Tibial nerve (tissue), 4 donors: ENCODE measurements at regions not wholly inside any gene's neighbourhood (a gene's known extent, or its start where the extent isn't known, plus 50 kb on each side); places are given as distances from the start of the nearest gene placed in this dataset.

Experiments
- DNase-seq, 2 donors: peaks; one replicate each; pipeline ENCODE4 v3.0.0-alpha.2; 2019; ENCODE audit warnings: low spot score in 2 of 2
- H3K27ac ChIP-seq, 4 donors: fragments of 200-600 bp; sonication (generic) in 3 of 4; one replicate each; pipeline ENCODE4 v1.5.1; 2017 to 2019; ENCODE audit warnings: mild to moderate bottlenecking in 1 of 4
- H3K27me3 ChIP-seq, 2 donors: fragments of 200-600 bp; sonication (generic) in 1 of 2; one replicate each; pipeline versions ENCODE4 v1.5.1 to v1.6.0; 2017 to 2019
- H3K36me3 ChIP-seq, 3 donors: fragments of 200-600 bp; sonication (generic); one replicate each; pipeline ENCODE4 v1.5.1; 2018 to 2019
- H3K4me1 ChIP-seq, 4 donors: fragments of 200-600 bp; sonication (generic) in 3 of 4; one replicate each; pipeline ENCODE4 v1.5.1; 2017 to 2019
- H3K4me3 ChIP-seq, 4 donors: fragments of 200-600 bp; sonication (generic) in 3 of 4; one replicate each; pipeline ENCODE4 v1.5.1; 2017 to 2019; ENCODE audit warnings: mild to moderate bottlenecking in 1 of 4, moderate library complexity in 1 of 4
- H3K9me3 ChIP-seq, 4 donors: fragments of 200-600 bp; sonication (generic) in 3 of 4; one replicate each; pipeline ENCODE4 v1.5.1; 2017 to 2019
- EP300 ChIP-seq, 2 donors: sonication (generic); formaldehyde crosslinking; IDR thresholded peaks; one replicate each; pipeline ENCODE4 v1.6.1; 2017; ENCODE audit warnings: antibody characterized with exemption in 2 of 2, mild to moderate bottlenecking in 1 of 2
- POLR2A ChIP-seq, 2 donors: fragments of 450-650 bp; IDR thresholded peaks; one replicate each; pipeline ENCODE4 v1.6.1; 2017; ENCODE audit warnings: antibody characterized with exemption in 2 of 2, mild to moderate bottlenecking in 2 of 2, moderate library complexity in 2 of 2
- WGBS, 2 donors: methylation state at CpG; one replicate each; pipeline ENCODE4 v1.1.5; 2018; 5-methylcytosine and 5-hydroxymethylcytosine counted together
- TF ChIP-seq, protein P1 (sequence below), 5 experiments: fragments of 200-600 bp in 3 of 5; fragments of 450-650 bp in 2 of 5; sonication (generic) in 3 of 5; IDR thresholded peaks; one replicate each; pipeline ENCODE4 v1.5.1; 2016 to 2019; ENCODE audit warnings: antibody characterized with exemption in 5 of 5, mild to moderate bottlenecking in 3 of 5, moderate library complexity in 2 of 5

DNA sequence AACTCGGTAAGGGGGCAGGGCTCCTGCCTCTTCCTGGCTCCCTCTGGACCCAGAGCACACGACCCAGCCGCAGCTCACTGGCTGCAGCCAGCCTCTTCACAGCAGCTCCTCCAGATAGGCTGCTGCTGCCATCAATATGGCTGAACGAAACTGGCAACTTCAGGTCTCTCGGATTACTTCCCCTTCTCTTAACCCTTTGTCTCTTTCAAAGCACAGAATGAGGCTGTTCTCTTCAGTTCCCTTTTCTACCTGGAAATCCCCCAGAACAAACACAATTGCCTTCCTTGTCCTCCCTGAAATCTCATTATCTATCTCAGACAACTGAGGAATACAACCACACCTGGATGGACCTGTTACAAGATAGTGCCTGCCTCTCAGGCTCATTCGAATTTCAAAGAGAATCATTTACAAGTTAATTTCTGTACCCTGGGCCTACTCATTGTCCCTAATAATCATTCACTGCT lies 193.4 kb upstream of the MBL2 start:
- Histone ChIP-seq H3K9me3 (no peaks in the 10 kb centered on the region), H3K4me1 (no peaks in the 10 kb centered on the region), H3K27me3 (no peaks in the 10 kb centered on the region), H3K36me3 (no peaks in the 10 kb centered on the region), H3K27ac (no peak overlapping the region), H3K4me3 (no peak overlapping the region)
- no peak for DNase-seq
- WGBS, 2 donors: 39 to 61% methylated on average over 5 to 6 of the region's 6 CpGs
- TF ChIP-seq, protein P1, sequence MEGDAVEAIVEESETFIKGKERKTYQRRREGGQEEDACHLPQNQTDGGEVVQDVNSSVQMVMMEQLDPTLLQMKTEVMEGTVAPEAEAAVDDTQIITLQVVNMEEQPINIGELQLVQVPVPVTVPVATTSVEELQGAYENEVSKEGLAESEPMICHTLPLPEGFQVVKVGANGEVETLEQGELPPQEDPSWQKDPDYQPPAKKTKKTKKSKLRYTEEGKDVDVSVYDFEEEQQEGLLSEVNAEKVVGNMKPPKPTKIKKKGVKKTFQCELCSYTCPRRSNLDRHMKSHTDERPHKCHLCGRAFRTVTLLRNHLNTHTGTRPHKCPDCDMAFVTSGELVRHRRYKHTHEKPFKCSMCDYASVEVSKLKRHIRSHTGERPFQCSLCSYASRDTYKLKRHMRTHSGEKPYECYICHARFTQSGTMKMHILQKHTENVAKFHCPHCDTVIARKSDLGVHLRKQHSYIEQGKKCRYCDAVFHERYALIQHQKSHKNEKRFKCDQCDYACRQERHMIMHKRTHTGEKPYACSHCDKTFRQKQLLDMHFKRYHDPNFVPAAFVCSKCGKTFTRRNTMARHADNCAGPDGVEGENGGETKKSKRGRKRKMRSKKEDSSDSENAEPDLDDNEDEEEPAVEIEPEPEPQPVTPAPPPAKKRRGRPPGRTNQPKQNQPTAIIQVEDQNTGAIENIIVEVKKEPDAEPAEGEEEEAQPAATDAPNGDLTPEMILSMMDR (IDR thresholded peaks at IDR 0.05): no peak

DNA sequence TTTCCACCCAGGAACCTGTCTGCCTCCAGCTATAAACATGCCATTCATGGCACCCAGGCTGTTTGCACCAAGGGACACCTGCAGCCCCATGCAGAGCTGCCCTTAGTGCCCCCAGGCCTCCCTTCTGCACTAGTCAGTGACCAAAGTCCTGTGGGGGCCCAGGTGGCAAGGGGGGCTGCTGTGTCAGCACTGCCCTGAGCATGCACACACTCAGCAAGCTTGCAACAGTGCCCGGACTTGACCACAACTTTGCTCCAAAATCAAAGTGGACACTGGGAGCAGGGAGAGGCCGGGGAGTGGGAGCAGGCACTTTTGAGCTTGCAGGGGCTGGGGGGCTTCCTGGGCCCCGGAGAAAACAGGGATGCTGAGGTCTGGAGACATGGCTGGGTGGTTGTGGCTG lies 192.9 kb upstream of the MBL2 start:
- TF ChIP-seq EP300 (IDR thresholded peaks at IDR 0.05): no peak
- TF ChIP-seq, protein P1 (IDR thresholded peaks at IDR 0.05): no peak
- no peak for TF ChIP-seq POLR2A (IDR thresholded peaks at IDR 0.05)
- H3K27me3 ChIP-seq: no peaks in the 10 kb centered on the region
- H3K36me3 ChIP-seq: no peaks in the 10 kb centered on the region
- H3K4me3 ChIP-seq: no peak overlapping the region
- 92 to 96% methylated on average over 2 to 3 of the region's 3 CpGs for WGBS, 2 donors
- H3K27ac ChIP-seq: no peak overlapping the region
- H3K9me3 ChIP-seq: no peaks in the 10 kb centered on the region
- no peaks in the 10 kb centered on the region for H3K4me1 ChIP-seq
- no peak for DNase-seq

DNA sequence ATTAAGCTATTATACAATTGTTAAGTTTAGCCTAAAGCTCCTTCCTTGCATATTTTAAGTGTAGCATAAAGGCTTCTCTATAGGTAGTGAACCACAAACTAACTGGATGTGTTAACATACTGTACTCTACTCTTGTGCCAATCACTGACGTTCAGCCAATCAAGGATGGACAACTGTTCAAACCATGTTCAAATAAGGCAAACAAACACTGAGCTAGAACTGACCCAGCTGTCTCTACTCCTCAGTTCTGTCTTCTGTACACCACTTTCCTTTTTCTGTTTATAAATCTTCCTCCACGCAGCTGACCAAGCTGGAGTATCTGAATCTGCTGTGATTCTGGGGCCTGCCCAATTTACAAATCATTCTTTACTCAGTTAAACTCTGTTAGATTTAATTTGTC lies 188.7 kb upstream of the MBL2 start:
- no peak overlapping the region for H3K4me3 ChIP-seq
- WGBS, 2 donors: 49 to 52% methylated on average over 2 of the region's 2 CpGs
- H3K27ac ChIP-seq: no peak overlapping the region
- DNase-seq: no peak
- H3K9me3 ChIP-seq: no peaks in the 10 kb centered on the region
- H3K36me3 ChIP-seq: no peaks in the 10 kb centered on the region
- TF ChIP-seq, protein P1 (IDR thresholded peaks at IDR 0.05): no peak
- no peak for TF ChIP-seq EP300 (IDR thresholded peaks at IDR 0.05)
- H3K4me1 ChIP-seq: no peaks in the 10 kb centered on the region
- H3K27me3 ChIP-seq: no peaks in the 10 kb centered on the region

DNA sequence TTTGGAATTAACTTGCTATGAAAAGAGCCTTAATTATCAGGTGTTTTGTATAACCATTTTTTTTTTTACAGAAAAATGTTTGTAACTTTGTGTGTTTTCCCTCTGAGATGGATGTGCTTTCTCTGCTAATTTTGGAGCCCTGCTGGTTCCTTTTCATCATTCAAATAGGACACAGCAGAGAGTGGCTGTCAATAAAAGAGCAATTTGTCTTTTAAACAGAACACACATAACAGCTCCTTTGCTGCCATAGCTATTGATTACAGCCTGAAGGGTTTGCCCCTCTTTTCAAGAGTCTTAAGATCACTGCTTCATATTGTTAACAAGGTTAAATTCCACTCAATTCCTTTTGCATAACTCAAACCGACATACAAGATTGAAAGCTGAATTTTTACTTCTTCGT lies 187.2 kb upstream of the MBL2 start:
- Histone ChIP-seq H3K4me3 (no peak overlapping the region), H3K36me3 (no peaks in the 10 kb centered on the region), H3K27ac (no peak overlapping the region), H3K9me3 (no peaks in the 10 kb centered on the region), H3K27me3 (no peaks in the 10 kb centered on the region), H3K4me1 (no peaks in the 10 kb centered on the region)
- no peak for DNase-seq
- WGBS, 2 donors: 55 to 67% methylated on average over 2 of the region's 2 CpGs
- TF ChIP-seq EP300 (IDR thresholded peaks at IDR 0.05): no peak
- no peak for TF ChIP-seq POLR2A (IDR thresholded peaks at IDR 0.05)
- TF ChIP-seq, protein P1 (IDR thresholded peaks at IDR 0.05): no peak

DNA sequence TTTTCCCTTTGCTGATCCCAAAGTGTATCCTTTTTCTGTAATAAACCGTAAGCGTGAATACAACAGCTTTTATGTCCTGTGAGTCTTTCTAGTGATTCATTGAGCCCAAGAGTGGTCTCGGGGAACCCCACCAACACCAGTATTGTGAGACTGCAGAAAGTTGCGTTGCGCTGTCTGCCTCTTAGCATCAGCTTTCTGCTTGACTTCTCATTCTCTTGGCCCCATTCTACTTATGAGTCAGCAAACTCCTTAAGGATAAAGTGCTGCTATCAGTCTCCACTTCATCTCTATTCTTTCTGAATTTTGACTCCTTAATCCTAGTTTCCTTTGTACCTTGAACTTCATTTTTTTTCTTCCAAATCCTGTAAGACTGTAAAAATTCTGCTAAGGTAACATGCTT lies 184.3 kb upstream of the MBL2 start:
- 65 to 74% methylated on average over 5 of the region's 5 CpGs for WGBS, 2 donors
- no peaks in the 10 kb centered on the region for H3K27me3 ChIP-seq
- DNase-seq: no peak

More for the DNA sequence above, 184.3 kb upstream of the MBL2 start:
- H3K36me3 ChIP-seq: no peaks in the 10 kb centered on the region
- no peak overlapping the region for H3K4me3 ChIP-seq
- no peaks in the 10 kb centered on the region for H3K4me1 ChIP-seq
- H3K9me3 ChIP-seq: no peaks in the 10 kb centered on the region
- H3K27ac ChIP-seq: no peak overlapping the region
- TF ChIP-seq EP300 (IDR thresholded peaks at IDR 0.05): no peak
- TF ChIP-seq POLR2A (IDR thresholded peaks at IDR 0.05): no peak
- TF ChIP-seq, protein P1 (IDR thresholded peaks at IDR 0.05): no peak
